ENCODE measurements at regions not wholly inside any gene's neighbourhood (a gene's known extent, or its start where the extent isn't known, plus 50 kb on each side); places are given as distances from the start of the nearest gene placed in this dataset.

GRCh38 chr6:147128056-147128455 is 76.2 kb upstream of the STXBP5 start:
- no peak for TF ChIP-seq CTCF (IDR thresholded peaks at IDR 0.05; ENCODE audit: insufficient read depth, low read depth, low read length)
- no peak for TF ChIP-seq EZH2 (IDR thresholded peaks at IDR 0.05; ENCODE audit: insufficient read depth, low read length)
